ENCODE measurements at regions not wholly inside any gene's neighbourhood (a gene's known extent, or its start where the extent isn't known, plus 50 kb on each side); places are given as distances from the start of the nearest gene placed in this dataset.

GRCh38 chr9:27668280-27668679 lies 95.0 kb upstream of the C9orf72 start:
- Histone ChIP-seq H3K9me3 (ENCODE audit: control insufficient read depth, insufficient read depth, low read length) (no peaks in the 10 kb centered on the region), H3K36me3 (ENCODE audit: control insufficient read depth, insufficient read depth, low read length) (no peaks in the 10 kb centered on the region), H3K4me1 (ENCODE audit: control insufficient read depth, insufficient read depth, low read length) (no peaks in the 10 kb centered on the region), H3K27ac (ENCODE audit: low read length) (no peak overlapping the region), H3K27me3 (ENCODE audit: control insufficient read depth, insufficient read depth, low read length) (no peaks in the 10 kb centered on the region), H3K4me3 (ENCODE audit: low read length) (no peak overlapping the region)
- H3K36me3 Mint-ChIP-seq = no peaks in the 10 kb centered on the region
- intact Hi-C loops (cut with micrococcal nuclease) = no loop called here
- no peak for TF ChIP-seq CTCF (IDR thresholded peaks at IDR 0.05)
- no peak overlapping the region for H3K27ac Mint-ChIP-seq
- DNase-seq = no peak
- H3K9me3 Mint-ChIP-seq = no peaks in the 10 kb centered on the region
- H3K27me3 Mint-ChIP-seq (ENCODE audit: low read depth in 2 of 2) = peaks cover 0 to 4% of the 10 kb centered on the region in 2 donors
- H3K4me3 Mint-ChIP-seq = no peak overlapping the region
- no peak for ATAC-seq
- no peaks in the 10 kb centered on the region for H3K4me1 Mint-ChIP-seq

- H3K27ac ChIP-seq (ENCODE audit: low read length) = no peak overlapping the region
- Mint-ChIP-seq H3K36me3 (no peaks in the 10 kb centered on the region), H3K27me3 (ENCODE audit: low read depth in 2 of 2) (peaks cover 0 to 3% of the 10 kb centered on the region in 2 donors), H3K4me3 (no peak overlapping the region), H3K4me1 (peaks cover 0 to 5% of the 10 kb centered on the region in 2 donors), H3K27ac (no peak overlapping the region), H3K9me3 (peaks cover 0 to 2% of the 10 kb centered on the region in 2 donors)
- TF ChIP-seq CTCF (IDR thresholded peaks at IDR 0.05) = no peak
- H3K4me1 ChIP-seq (ENCODE audit: control insufficient read depth, insufficient read depth, low read length) = peaks cover 14% of the 10 kb centered on the region
- WGBS (ENCODE audit: insufficient coverage) = 91% methylated on average over 5 of the region's 5 CpGs
- DNase-seq (no peak), ATAC-seq (no peak)
- no peaks in the 10 kb centered on the region for H3K9me3 ChIP-seq (ENCODE audit: control insufficient read depth, insufficient read depth, low read length)
- H3K4me3 ChIP-seq (ENCODE audit: low read length) = no peak overlapping the region
- H3K36me3 ChIP-seq (ENCODE audit: control insufficient read depth, insufficient read depth, low read length) = no peaks in the 10 kb centered on the region
- intact Hi-C loops (cut with micrococcal nuclease) = loop anchor here (10.0 kb wide), 1 partner anchor 57 kb away; no protein-coding TSS in a partner anchor
- no peaks in the 10 kb centered on the region for H3K27me3 ChIP-seq (ENCODE audit: control insufficient read depth, insufficient read depth, low read length)
These were observed 98.4 kb upstream of the C9orf72 start for GRCh38 chr9:27671636-27672035.

- Histone ChIP-seq H3K4me3 (ENCODE audit: low read length) (no peak overlapping the region), H3K4me1 (ENCODE audit: control insufficient read depth, insufficient read depth, low read length) (peaks cover 14% of the 10 kb centered on the region), H3K36me3 (ENCODE audit: control insufficient read depth, insufficient read depth, low read length) (no peaks in the 10 kb centered on the region), H3K27ac (ENCODE audit: low read length) (no peak overlapping the region), H3K27me3 (ENCODE audit: control insufficient read depth, insufficient read depth, low read length) (no peaks in the 10 kb centered on the region), H3K9me3 (ENCODE audit: control insufficient read depth, insufficient read depth, low read length) (no peaks in the 10 kb centered on the region)
- Mint-ChIP-seq H3K4me3 (no peak overlapping the region), H3K27ac (no peak overlapping the region), H3K27me3 (ENCODE audit: low read depth in 2 of 2) (peaks cover 0 to 3% of the 10 kb centered on the region in 2 donors), H3K36me3 (no peaks in the 10 kb centered on the region), H3K4me1 (peaks cover 0 to 5% of the 10 kb centered on the region in 2 donors), H3K9me3 (peaks cover 0 to 2% of the 10 kb centered on the region in 2 donors)
- ATAC-seq (no peak), DNase-seq (no peak)
- intact Hi-C loops (cut with micrococcal nuclease) = loop anchor here (10.0 kb wide), 1 partner anchor 58 kb away; no protein-coding TSS in a partner anchor
- TF ChIP-seq CTCF (IDR thresholded peaks at IDR 0.05) = no peak
- WGBS (ENCODE audit: insufficient coverage) = no CpG with 5 or more reads among the region's 3 CpGs
These were observed 99.4 kb upstream of the C9orf72 start for GRCh38 chr9:27672718-27673117.

GRCh38 chr9:27673641-27674040 lies 100.4 kb upstream of the C9orf72 start:
- ATAC-seq (no peak), DNase-seq (no peak)
- Mint-ChIP-seq H3K4me3 (no peak overlapping the region), H3K4me1 (peaks cover 0 to 5% of the 10 kb centered on the region in 2 donors), H3K36me3 (no peaks in the 10 kb centered on the region), H3K27me3 (ENCODE audit: low read depth in 2 of 2) (peaks cover 0 to 3% of the 10 kb centered on the region in 2 donors), H3K27ac (no peak overlapping the region), H3K9me3 (peaks cover 0 to 2% of the 10 kb centered on the region in 2 donors)
- 87% methylated on average over 3 of the region's 3 CpGs for WGBS (ENCODE audit: insufficient coverage)
- Histone ChIP-seq H3K27ac (ENCODE audit: low read length) (no peak overlapping the region), H3K36me3 (ENCODE audit: control insufficient read depth, insufficient read depth, low read length) (no peaks in the 10 kb centered on the region), H3K4me1 (ENCODE audit: control insufficient read depth, insufficient read depth, low read length) (peaks cover 14% of the 10 kb centered on the region), H3K9me3 (ENCODE audit: control insufficient read depth, insufficient read depth, low read length) (no peaks in the 10 kb centered on the region), H3K27me3 (ENCODE audit: control insufficient read depth, insufficient read depth, low read length) (no peaks in the 10 kb centered on the region), H3K4me3 (ENCODE audit: low read length) (no peak overlapping the region)
- no peak for TF ChIP-seq CTCF (IDR thresholded peaks at IDR 0.05)
- intact Hi-C loops (cut with micrococcal nuclease) = loop anchor here (10.0 kb wide), 1 partner anchor 59 kb away; no protein-coding TSS in a partner anchor
